KBM-7 (cell line): ENCODE measurements at regions not wholly inside any gene's neighbourhood (a gene's known extent, or its start where the extent isn't known, plus 50 kb on each side); places are given as distances from the start of the nearest gene placed in this dataset.

Experiments used
- DNase-seq: peaks from one replicate; pipeline ENCODE4 v3.0.0-alpha.2; 2015
- in situ Hi-C: fragments of 300-500 bp; cut with MboI; formaldehyde crosslinking; loops from 2 replicates; pipeline ENCODE4 v1.14.3; 2020; ENCODE audit warnings: low sequenced_read_pairs, low pct_unique_long_range_greater_than_20kb, mixed read lengths

GRCh38 chr10:111973306-111973705 lies 210.3 kb downstream of the GPAM start:
- in situ Hi-C loops: no loop called here
- DNase-seq: no peak

GRCh38 chr10:111973826-111974225 lies 209.7 kb downstream of the GPAM start:
- no peak for DNase-seq
- in situ Hi-C loops: no loop called here

- in situ Hi-C loops: no loop called here
- no peak for DNase-seq
These were observed 209.2 kb downstream of the GPAM start for GRCh38 chr10:111974325-111974724.

- DNase-seq: no peak
- in situ Hi-C loops: no loop called here
These were observed 207.0 kb downstream of the GPAM start for GRCh38 chr10:111976557-111976956.

GRCh38 chr10:111984057-111984456 lies 199.5 kb downstream of the GPAM start:
- in situ Hi-C loops: no loop called here
- DNase-seq: no peak

DNA sequence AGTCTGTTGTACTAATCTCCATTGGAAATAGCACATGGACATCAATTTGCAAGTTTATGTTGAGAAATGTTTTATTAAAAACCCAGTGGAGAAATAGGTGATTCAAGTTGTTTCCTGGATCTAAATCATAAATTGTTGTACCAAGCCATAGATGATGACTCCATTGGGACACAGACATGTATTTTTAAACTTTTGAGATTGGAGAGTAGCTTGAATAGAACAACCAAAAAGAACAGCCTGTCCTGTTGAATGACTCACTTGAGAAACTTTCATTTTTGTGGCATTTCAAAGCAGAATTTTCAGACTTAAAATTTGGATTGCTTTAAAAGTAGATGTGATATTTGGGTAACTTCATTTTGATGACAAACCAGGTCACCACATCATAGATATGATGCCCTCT lies 197.5 kb downstream of the GPAM start:
- in situ Hi-C loops: no loop called here
- no peak for DNase-seq

DNA sequence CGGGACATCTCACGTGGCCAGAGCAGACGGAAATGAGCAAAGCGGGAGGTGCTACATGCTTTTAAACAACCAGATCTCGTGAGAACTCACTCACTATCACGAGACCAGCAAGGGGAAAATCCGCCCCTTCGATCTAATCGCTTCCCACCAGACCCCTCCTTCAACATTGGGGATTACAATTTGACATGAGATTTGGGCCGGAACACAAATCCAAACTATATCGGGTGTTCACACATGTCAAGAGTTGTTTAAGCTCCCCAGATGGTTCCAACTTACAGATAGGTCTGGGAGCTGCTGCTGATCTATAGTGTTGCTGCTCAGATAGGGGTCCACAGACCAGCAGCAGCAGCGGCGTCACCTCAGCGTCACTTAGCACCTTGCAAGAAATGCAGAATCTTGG lies 194.9 kb downstream of the GPAM start:
- in situ Hi-C loops: no loop called here
- DNase-seq: no peak

DNA sequence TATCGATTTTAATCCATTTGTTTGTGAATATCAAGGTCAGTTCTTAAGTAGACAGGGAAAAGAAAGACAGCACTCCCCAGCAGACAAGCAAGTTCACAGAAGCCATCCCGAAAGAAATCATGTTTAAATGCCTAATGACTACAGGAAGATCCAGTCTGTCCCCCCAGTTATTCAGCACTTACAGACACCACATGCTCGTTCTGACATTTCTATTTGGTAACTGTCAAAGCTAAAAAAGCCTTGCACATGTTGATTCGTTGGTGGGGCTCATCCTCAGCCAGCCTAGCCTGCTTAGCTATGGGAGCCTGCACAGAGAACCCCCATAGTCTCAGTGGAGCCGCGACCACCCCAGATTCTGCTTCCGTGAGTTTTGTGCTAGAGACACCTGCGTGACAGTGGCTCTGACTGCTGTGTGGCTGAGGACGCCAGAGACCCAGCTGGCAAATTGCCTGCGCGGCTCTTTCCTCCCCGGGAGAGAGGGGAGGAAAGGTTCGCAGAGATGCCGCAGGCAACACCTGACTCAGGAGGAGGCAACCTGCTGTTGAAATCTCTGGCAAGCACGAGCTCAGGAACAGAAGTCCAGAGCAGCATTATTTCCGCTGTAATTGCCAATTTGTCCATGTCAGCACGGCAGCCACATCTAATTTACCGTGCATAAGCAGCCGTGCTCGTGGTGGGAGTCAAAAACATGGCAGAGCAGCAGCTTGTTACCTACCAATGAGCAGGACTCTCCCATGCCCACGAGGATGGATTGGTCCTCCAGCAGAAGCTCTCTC lies 194.2 kb downstream of the GPAM start:
- in situ Hi-C loops: no loop called here
- DNase-seq: no peak

DNA sequence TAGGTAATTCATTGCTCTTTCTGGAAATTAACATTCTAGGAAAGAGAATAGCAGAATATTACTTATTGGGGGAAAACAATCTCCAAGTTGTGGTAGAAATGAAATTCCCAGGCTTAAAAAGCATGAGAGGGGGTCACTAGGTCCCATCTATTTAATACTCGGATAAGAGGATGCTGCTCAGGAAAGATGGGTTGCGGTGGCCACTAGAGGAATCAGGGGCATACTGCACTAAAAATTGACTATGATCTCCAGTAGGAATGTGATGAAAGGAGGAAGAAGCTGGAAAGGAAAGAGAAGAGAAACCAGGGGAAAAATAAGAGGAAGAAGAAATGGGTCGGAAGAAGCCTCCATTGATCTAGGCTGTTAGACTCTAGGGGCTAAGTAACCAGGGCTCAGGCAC lies 192.8 kb downstream of the GPAM start:
- DNase-seq: peak; percentile 0
- in situ Hi-C loops: no loop called here

DNA sequence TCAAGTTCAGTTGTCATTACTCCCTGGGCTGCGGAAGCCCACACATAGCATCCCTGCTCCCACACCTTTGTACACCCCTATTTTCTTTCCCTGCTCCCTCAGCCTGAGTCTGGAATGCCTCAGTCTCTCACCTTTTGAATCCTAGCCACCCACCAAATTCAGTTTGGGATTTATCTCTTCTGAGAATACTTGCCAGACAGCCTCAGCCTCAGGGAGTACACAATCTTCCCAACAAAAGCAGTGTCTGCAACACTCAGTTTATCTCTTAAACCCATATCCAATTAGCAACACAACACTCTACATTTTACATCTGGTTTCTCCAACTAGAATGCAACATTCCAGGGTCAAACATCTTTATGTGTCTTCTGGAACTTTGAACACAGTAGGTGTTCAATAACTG lies 190.2 kb downstream of the GPAM start:
- DNase-seq: no peak
- in situ Hi-C loops: no loop called here

GRCh38 chr10:111993872-111994426 lies 189.6 kb downstream of the GPAM start:
- in situ Hi-C loops: no loop called here
- DNase-seq: no peak

- in situ Hi-C loops: no loop called here
- DNase-seq: no peak
These were observed 187.5 kb downstream of the GPAM start for GRCh38 chr10:111996103-111996502.

GRCh38 chr10:111998728-111999127 lies 184.8 kb downstream of the GPAM start:
- in situ Hi-C loops: no loop called here
- no peak for DNase-seq

DNA sequence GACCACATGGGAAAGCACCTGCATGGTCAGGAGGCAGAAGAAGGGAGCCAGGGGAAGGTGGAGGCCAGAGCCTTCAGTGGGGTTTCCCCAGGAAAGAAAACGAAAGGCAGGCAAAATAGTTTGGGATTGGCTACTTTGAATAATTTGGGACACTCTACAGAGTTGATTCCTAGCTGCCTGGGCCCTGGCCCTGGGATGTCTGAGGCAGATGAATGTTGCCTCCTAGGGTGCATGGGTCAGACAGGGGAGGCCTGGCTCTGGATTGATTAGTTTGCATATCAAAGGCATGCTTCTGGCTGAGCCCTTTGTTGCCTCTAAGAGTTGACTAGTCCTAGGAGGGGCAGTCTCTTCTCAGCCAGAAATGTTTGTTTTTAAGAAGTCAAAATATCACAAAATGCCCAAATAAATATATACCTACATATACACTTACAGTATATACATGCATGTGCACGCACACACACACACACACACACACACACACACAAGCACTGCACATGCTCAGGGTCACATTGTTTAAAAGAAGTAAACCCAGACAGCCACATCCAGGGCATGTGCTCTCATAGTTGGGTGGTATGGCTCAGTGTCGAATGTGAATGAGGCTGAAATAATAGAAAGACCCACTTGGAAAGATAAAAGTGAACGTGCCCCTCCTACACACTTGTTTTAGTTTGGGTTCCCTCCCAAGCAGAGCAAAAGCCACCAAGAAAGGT lies 184.2 kb downstream of the GPAM start:
- in situ Hi-C loops: no loop called here
- no peak for DNase-seq

DNA sequence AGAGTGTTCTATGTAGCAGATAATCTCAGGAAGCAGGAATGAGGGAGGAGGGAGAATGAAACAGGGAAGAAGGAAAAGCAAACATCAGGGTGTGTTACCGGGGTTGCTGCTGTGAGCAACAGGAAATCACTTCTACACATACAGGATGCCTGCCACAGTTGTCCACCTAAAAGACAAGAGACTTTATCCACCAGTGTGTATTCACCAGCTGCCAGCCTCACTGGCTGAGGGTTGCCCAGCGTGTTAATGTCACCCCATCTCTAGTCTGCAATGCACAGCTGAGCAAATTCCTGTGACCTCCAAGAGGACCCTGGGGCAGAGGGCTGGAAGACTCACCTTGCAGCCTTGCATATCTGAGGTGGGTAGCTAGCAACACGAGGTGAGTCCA lies 183.7 kb downstream of the GPAM start:
- no peak for DNase-seq
- in situ Hi-C loops: no loop called here

DNA sequence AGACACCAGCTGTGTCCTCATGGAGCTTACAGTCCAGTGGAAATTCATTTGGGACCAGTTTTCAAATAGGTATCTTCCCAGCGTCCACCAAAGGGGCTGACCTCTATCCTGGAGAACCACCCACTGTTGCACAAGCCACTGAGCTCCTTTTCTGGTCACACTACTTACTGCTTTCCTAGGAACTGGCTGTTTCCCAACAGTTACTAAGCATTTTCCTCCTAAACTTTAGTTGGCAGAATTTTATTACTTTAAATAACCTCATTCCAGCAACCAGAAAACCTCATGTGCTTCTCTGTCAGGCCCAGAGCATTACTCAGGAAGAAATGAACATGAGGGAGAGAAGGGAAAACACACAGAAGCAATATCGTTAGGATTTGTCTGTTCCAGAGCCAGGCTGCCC lies 183.1 kb downstream of the GPAM start:
- in situ Hi-C loops: no loop called here
- DNase-seq: no peak

DNA sequence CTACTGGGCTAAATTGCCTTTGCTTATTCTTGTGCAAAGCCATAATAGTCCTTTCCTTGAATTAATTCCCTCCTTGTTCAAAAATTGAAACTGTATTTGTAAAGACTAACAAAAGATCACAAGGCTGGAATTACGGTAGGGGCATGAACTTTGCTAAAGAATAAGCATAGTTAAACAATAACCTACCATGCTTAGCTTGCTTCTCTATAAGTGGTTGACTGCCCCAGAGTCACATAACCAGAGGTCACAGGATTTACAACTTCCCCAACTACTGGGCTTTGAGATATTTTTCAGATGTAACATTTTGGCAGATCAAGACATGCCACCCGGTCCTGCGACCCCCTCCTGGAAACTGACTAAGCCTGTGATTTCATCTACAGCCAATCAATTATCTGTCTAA lies 181.4 kb downstream of the GPAM start:
- no peak for DNase-seq
- in situ Hi-C loops: no loop called here

DNA sequence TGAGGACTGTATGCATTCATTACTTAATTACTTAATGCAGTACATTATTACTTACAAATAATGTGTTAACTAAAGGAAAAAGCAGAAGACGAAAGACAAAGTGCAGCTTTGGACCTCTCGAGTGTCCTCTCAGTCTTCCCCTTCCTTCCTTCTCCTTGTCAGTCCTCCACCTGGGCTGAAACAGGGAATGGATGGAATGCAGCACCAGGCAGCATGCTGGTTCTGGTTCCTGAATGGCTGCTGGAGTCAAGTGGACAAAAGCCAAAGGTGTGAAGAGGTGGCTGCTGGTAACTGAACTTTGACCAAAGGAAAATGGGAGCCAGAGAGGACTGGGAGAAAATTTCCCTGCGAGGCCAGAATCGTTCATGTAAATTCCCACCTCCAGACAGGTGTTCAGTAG lies 179.5 kb downstream of the GPAM start:
- no peak for DNase-seq
- in situ Hi-C loops: no loop called here

DNA sequence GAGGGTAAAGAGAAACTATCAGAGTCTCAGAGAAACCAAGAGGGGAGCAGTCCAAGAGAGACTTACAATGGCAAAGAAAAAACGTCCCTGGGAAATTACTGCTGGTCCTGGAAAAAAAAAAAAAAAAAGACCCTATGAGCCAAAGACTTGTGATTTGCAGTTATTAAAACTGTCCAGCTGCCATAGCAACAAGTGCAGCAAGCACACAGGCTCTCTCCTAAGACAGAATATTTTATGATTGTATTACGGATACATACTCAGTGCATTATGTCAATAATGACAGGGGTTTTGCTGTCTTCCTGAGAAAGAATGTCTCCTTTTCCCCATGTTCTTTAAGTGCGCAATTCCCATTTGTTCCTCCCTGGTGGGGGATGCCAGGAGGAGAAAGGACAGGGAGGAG lies 178.5 kb downstream of the GPAM start:
- no peak for DNase-seq
- in situ Hi-C loops: no loop called here

DNA sequence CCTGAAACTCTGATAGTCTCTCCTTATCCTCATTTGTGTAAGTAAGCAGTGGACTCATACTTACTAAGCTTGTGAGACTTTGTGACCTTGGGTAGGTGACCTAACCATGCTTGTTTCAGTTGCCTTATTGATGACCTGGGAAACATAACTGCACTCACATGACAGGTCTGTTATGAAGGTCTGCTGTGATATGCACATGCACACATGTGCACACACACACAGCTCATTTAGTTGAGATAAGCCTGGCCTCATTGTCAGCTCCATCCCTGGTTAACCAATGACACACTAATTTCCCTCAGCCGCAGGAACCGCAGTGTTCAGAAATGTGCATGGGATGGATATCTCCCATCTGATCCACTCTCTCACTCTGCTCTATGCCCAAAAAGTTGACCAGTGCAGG lies 177.2 kb downstream of the GPAM start:
- in situ Hi-C loops: no loop called here

GRCh38 chr10:112006831-112007230 lies 176.7 kb downstream of the GPAM start:
- in situ Hi-C loops: no loop called here
- no peak for DNase-seq

More for the DNA sequence above, 177.2 kb downstream of the GPAM start:
- DNase-seq: no peak
